ENCODE measurements at regions not wholly inside any gene's neighbourhood (a gene's known extent, or its start where the extent isn't known, plus 50 kb on each side); places are given as distances from the start of the nearest gene placed in this dataset.

DNA sequence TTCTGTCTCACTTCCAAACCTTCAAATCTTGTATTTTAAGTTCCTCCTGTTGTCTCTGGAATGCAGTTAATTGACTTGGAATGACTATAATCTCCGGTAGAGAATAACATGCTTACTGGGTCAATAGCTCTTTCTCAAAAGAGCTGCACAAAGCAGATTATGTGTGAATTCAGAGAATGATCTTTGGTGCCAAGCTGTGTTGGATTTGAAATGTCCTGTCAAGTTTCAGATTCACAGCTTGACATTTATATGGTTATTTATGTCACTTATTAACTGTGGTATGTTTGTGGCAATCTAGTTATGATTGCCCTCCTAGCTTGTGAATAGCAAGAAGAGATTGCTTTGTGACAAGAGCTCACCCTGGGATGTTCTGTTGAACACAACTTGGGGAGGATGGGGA, 128.3 kb upstream of the KCNE2 start:
- no peak for TF ChIP-seq CTCF (optimal IDR thresholded peaks at IDR 0.05 in 1 of 3, IDR thresholded peaks at IDR 0.05 in 1 of 3, conservative IDR thresholded peaks at IDR 0.05 in 1 of 3; ENCODE audit: extremely low read depth in 1 of 3, insufficient read depth in 2 of 3, low read length in 3 of 3)
- no peak for TF ChIP-seq EZH2 (IDR thresholded peaks at IDR 0.05; ENCODE audit: low read length)

Data from keratinocyte (primary cell).